ENCODE measurements at regions not wholly inside any gene's neighbourhood (a gene's known extent, or its start where the extent isn't known, plus 50 kb on each side); places are given as distances from the start of the nearest gene placed in this dataset.

DNA sequence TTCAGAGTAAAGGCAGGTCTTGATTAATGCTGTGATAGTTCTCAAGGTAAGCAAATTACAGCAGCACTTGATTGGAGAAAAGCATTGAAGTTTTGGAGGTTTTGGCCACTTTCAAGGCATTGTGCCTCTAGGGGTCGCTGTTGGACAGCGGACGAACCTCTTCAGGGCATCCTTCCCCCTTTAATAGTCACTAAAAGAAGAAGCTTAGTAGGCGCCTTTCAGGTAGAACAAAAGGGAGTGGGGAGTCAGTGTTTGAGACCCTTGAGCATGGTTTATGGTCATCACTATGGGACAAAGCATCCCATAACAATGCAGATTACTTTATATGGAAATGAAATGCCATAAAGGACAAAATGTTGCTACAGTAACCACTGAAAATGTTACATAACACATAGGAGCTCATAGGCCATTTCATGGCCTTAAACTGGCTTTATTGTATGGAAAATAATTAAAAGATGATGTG is 199.5 kb upstream of the DCN start:
- TF ChIP-seq GATA2 (IDR thresholded peaks at IDR 0.05; ENCODE audit: low read depth, low read length), result no peak
- TF ChIP-seq GATA3 (IDR thresholded peaks at IDR 0.05; ENCODE audit: low read depth, low read length), result no peak

DNA sequence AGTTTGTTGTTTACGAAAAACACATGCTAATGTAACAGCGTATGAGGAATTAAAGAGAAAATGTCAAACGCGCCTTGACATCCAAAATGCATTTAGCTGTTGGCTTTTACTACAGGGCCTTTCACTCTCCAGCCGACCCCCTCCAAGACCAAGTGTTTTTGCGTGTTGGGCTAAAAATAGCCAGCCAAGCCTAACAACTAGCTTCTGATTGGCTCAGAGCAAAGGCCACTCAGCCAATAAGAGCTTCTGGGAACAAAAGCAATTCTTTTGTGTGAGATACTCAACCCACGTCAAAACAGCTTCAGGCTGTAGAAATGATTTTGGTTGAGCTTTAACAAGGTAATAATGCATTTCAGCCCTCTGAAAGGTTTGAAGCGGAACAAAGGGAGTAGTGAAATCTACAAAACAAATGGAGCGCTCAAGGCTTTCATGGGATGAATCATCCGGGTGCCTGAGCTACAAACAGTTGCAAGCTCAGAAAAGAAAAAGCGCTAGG is 198.7 kb upstream of the DCN start:
- TF ChIP-seq GATA2 (IDR thresholded peaks at IDR 0.05; ENCODE audit: low read depth, low read length) (no peak), GATA3 (IDR thresholded peaks at IDR 0.05; ENCODE audit: low read depth, low read length) (no peak)

DNA sequence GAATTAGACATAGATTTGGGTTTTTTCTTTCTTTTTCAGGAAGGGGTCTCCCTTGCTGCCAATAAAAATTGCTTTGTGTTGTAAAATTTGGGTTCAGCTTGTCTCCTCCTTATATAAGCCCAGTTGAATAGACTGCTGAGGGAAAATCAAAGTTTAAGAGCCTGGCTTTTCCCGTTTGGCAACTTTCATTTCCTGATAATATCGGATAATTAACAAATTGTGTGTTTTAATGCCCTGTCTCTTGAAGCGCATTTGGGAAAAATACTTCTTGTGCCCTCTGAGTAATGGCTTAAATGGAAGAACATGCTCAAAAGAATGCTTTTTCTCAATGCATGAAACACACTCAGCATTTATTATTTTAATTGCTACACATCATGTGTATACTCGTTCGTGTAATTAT is 198.0 kb upstream of the DCN start:
- TF ChIP-seq GATA2 (IDR thresholded peaks at IDR 0.05; ENCODE audit: low read depth, low read length), result no peak

GRCh38 chr12:91379051-91379775 is 196.6 kb upstream of the DCN start:
- TF ChIP-seq GATA2 (IDR thresholded peaks at IDR 0.05; ENCODE audit: low read depth, low read length), result no peak
- TF ChIP-seq GATA3 (IDR thresholded peaks at IDR 0.05; ENCODE audit: low read depth, low read length), result no peak

DNA sequence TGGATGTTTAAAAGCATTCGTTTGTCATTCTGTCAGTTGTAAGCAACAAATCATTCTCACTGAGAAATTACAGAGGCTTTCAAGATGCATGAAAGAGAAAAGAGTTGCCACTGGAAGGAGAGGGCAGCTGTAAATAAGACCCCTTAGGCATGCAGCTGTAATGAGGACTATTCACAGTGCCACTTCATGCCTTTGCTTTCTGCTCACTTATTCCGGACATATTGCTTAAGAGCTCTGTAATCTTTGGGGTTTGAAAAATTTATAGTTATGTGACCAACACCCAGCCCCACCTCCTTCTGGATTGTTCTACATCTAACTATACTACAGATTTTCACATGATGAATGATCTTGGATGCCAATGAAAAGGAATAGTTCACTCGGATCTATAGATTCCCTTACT is 194.8 kb upstream of the DCN start:
- TF ChIP-seq GATA3 (IDR thresholded peaks at IDR 0.05; ENCODE audit: low read depth, low read length) (no peak), GATA2 (IDR thresholded peaks at IDR 0.05; ENCODE audit: low read depth, low read length) (no peak)

DNA sequence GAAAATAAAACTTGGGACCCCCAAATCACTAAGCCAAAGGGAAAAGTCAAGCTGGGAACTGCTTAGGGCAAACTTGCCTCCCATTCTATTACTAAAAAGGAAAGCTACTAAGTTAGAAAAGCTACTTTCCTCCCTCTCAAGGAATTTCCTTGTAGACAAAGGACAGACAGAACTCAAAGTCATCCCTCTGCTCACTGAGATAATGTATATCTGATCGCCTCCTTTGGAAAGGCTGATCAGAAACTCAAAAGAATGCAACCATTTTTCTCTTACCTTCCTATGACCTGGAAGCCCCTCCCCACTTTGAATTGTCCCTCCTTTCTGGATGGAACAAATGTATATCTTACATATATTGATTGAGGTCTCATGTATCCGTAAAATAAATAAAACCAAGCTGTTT is 190.5 kb upstream of the DCN start:
- no peak for TF ChIP-seq GATA3 (IDR thresholded peaks at IDR 0.05; ENCODE audit: low read depth, low read length)
- no peak for TF ChIP-seq GATA2 (IDR thresholded peaks at IDR 0.05; ENCODE audit: low read depth, low read length)

- no peak for TF ChIP-seq GATA2 (IDR thresholded peaks at IDR 0.05; ENCODE audit: low read depth, low read length)
- no peak for TF ChIP-seq GATA3 (IDR thresholded peaks at IDR 0.05; ENCODE audit: low read depth, low read length)
Observed at GRCh38 chr12:91370086-91370868, 187.7 kb upstream of the DCN start.

DNA sequence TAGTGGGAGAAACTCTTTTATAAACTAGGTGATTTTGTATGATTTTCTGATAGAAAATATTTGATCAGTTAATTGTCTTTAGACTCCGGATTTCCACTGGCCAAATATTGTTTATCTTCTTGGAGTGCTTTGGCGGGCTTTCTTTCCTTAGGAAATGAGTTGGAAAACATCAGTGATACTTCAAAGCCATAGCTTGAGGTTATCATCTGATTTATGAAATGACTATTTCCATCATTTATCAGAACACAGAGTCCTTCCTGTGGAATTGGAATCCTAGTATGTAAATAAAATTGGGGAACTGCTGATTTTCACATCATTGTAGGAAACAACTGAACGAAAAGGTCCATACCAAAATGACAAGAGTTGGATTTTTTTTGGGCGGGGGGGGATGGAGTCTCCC is 186.0 kb upstream of the DCN start:
- TF ChIP-seq GATA3 (IDR thresholded peaks at IDR 0.05; ENCODE audit: low read depth, low read length), result no peak
- no peak for TF ChIP-seq GATA2 (IDR thresholded peaks at IDR 0.05; ENCODE audit: low read depth, low read length)

GRCh38 chr12:91367234-91367849 is 184.7 kb upstream of the DCN start:
- TF ChIP-seq GATA2 (IDR thresholded peaks at IDR 0.05; ENCODE audit: low read depth, low read length), result no peak
- TF ChIP-seq GATA3 (IDR thresholded peaks at IDR 0.05; ENCODE audit: low read depth, low read length), result no peak

GRCh38 chr12:91364471-91365184 is 182.0 kb upstream of the DCN start:
- TF ChIP-seq GATA3 (IDR thresholded peaks at IDR 0.05; ENCODE audit: low read depth, low read length) (no peak), GATA2 (IDR thresholded peaks at IDR 0.05; ENCODE audit: low read depth, low read length) (no peak)

DNA sequence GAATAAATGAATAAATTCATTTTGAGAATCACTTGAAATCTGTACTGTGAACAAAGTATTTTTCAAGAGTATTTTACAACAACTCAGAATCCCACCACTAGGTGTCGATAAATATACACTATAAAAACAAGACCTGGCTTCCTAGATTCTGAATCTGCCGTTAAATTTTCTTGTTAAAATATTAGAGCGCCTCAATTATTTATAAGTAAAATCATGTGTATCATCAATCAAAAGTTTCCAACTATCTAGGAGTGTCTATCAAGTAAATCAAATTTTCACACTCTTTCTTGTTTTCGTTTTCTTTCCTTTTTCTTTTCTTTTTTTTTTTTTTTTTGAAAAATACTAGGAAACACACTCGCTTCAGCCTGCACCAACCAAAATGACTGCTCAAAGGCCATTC is 179.2 kb upstream of the DCN start:
- TF ChIP-seq GATA2 (IDR thresholded peaks at IDR 0.05; ENCODE audit: low read depth, low read length), result no peak
- no peak for TF ChIP-seq GATA3 (IDR thresholded peaks at IDR 0.05; ENCODE audit: low read depth, low read length)

GRCh38 chr12:91357381-91357780 is 174.8 kb upstream of the DCN start:
- TF ChIP-seq GATA2 (IDR thresholded peaks at IDR 0.05; ENCODE audit: low read depth, low read length), result no peak
- no peak for TF ChIP-seq GATA3 (IDR thresholded peaks at IDR 0.05; ENCODE audit: low read depth, low read length)

DNA sequence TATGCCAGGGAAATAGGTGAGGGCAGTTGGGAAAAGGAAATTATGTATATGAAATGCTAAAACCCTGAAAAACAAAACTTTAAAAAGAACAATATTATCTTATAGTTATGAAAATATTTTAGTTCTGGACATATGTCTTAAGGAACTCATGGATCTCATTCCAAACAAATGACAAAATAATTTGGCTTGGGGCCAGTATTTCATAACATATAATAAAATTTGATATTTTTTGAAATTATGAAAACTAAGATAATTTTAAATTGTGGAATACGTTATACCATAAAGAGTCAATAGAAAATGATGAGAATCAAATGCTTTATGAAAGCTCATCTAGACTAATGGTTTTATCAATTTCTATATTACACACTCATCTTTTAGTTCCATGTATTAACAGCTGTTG is 173.8 kb upstream of the DCN start:
- TF ChIP-seq GATA2 (IDR thresholded peaks at IDR 0.05; ENCODE audit: low read depth, low read length) (no peak), GATA3 (IDR thresholded peaks at IDR 0.05; ENCODE audit: low read depth, low read length) (no peak)
